OCI-LY7 (cell line): ENCODE measurements at regions not wholly inside any gene's neighbourhood (a gene's known extent, or its start where the extent isn't known, plus 50 kb on each side); places are given as distances from the start of the nearest gene placed in this dataset.

Source experiments
- EZH2phosphoT487 ChIP-seq: fragments of 200-600 bp; sonication (generic); IDR thresholded peaks from 2 replicates; pipeline ENCODE4 v1.6.1; 2018; ENCODE audit warnings: low read depth, borderline replicate concordance, mild to moderate bottlenecking, mixed run types, antibody characterized with exemption, low read length, moderate library complexity, mixed read lengths
- TF ChIP-seq, protein P1 (sequence below): fragments of 200-600 bp; sonication (generic); conservative IDR thresholded peaks from 2 replicates; pipeline ENCODE4 v1.5.1; 2014; ENCODE audit warnings: mild to moderate bottlenecking, antibody characterized with exemption, low read length, moderate library complexity, mixed read lengths

DNA sequence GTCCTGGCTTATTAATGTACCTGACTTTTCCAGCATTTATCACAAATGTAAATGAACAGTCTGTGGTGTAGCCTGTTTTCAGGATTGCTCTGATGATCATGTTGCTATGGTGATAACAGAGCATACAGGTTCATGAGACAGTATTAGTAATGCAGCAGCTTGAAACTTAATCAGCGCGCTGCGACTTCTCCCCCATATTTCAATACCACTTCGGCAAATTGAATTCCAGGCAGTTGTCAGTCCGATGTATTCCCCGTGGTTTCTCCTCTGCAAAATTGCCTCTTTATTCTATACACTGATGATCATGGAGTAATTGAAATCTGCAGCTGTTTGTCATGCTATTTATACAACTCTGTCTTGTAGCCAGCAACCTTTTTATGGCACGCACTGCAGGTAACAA is 239.3 kb downstream of the C4orf33 start:
- TF ChIP-seq, protein P1, sequence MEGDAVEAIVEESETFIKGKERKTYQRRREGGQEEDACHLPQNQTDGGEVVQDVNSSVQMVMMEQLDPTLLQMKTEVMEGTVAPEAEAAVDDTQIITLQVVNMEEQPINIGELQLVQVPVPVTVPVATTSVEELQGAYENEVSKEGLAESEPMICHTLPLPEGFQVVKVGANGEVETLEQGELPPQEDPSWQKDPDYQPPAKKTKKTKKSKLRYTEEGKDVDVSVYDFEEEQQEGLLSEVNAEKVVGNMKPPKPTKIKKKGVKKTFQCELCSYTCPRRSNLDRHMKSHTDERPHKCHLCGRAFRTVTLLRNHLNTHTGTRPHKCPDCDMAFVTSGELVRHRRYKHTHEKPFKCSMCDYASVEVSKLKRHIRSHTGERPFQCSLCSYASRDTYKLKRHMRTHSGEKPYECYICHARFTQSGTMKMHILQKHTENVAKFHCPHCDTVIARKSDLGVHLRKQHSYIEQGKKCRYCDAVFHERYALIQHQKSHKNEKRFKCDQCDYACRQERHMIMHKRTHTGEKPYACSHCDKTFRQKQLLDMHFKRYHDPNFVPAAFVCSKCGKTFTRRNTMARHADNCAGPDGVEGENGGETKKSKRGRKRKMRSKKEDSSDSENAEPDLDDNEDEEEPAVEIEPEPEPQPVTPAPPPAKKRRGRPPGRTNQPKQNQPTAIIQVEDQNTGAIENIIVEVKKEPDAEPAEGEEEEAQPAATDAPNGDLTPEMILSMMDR = no peak
- no peak for TF ChIP-seq EZH2phosphoT487
